ENCODE measurements at regions not wholly inside any gene's neighbourhood (a gene's known extent, or its start where the extent isn't known, plus 50 kb on each side); places are given as distances from the start of the nearest gene placed in this dataset.

DNA sequence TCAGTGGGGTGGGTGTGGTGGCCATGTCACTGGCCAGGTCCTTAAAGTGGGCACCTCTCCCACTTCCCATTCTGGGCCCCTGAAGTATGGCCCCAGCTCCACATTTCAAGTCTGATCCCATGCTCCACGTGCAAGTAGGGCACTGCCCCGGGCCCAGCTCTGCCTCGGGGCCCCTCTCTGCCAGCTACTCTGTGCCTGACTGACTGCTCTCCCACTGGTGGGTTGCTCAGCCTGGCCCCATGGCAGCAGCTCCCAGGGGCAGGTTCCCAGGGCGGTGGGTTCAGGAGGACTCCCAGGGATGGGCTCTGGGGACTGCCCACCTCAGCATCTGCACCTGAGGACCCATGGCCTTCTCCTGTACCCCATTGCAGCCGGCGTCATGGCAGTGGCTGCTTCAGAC lies 110.2 kb upstream of the FAM180A start:
- CTCF ChIA-PET (ENCODE audit: unreplicated experiment), result no interaction called here
- POLR2A ChIA-PET, result no interaction called here
- H3K79me2 ChIP-seq (ENCODE audit: insufficient read depth, low read depth, low read length), result no peaks in the 10 kb centered on the region

GRCh38 chr7:135858379-135858778 lies 109.8 kb upstream of the FAM180A start:
- no peak overlapping the region for H3K27ac ChIP-seq (ENCODE audit: low read depth, low read length, poor library complexity, severe bottlenecking)
- intact Hi-C loops (cut with micrococcal nuclease; ENCODE audit: unreplicated experiment), result no loop called here
- no peaks in the 10 kb centered on the region for H3K36me3 ChIP-seq (ENCODE audit: insufficient read depth, low read length)
- H4K20me1 ChIP-seq (ENCODE audit: insufficient read depth, low read length), result no peaks in the 10 kb centered on the region
- H3K9me2 ChIP-seq (ENCODE audit: insufficient read depth, low read length), result no peaks in the 10 kb centered on the region
- no peak overlapping the region for H3K4me3 ChIP-seq (ENCODE audit: low read depth, low read length, poor library complexity, severe bottlenecking)
- no peak overlapping the region for H3K4me2 ChIP-seq (ENCODE audit: low read length)
- TF ChIP-seq, protein P1, sequence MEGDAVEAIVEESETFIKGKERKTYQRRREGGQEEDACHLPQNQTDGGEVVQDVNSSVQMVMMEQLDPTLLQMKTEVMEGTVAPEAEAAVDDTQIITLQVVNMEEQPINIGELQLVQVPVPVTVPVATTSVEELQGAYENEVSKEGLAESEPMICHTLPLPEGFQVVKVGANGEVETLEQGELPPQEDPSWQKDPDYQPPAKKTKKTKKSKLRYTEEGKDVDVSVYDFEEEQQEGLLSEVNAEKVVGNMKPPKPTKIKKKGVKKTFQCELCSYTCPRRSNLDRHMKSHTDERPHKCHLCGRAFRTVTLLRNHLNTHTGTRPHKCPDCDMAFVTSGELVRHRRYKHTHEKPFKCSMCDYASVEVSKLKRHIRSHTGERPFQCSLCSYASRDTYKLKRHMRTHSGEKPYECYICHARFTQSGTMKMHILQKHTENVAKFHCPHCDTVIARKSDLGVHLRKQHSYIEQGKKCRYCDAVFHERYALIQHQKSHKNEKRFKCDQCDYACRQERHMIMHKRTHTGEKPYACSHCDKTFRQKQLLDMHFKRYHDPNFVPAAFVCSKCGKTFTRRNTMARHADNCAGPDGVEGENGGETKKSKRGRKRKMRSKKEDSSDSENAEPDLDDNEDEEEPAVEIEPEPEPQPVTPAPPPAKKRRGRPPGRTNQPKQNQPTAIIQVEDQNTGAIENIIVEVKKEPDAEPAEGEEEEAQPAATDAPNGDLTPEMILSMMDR (conservative IDR thresholded peaks at IDR 0.05; ENCODE audit: low read length), result no peak
- TF ChIP-seq EZH2phosphoT487 (IDR thresholded peaks at IDR 0.05; ENCODE audit: borderline replicate concordance, low read depth, low read length), result no peak
- BruUV-seq (replicated peaks), result no TSS peak
- no peaks in the 10 kb centered on the region for H3K79me2 ChIP-seq (ENCODE audit: insufficient read depth, low read depth, low read length)
- DNase-seq (ENCODE audit: low spot score), result no peak
- peaks cover 6% of the 10 kb centered on the region for H3K4me1 ChIP-seq (ENCODE audit: insufficient read depth, low read length, poor library complexity, severe bottlenecking)
- CTCF ChIA-PET (ENCODE audit: unreplicated experiment), result no interaction called here
- POLR2A ChIA-PET, result no interaction called here
- no peak overlapping the region for H2AFZ ChIP-seq (ENCODE audit: low read length)
- no peaks in the 10 kb centered on the region for H3K9me3 ChIP-seq (ENCODE audit: low read length)

More for the DNA sequence above, 110.2 kb upstream of the FAM180A start:
- DNase-seq (ENCODE audit: low spot score), result no peak
- TF ChIP-seq, protein P1 (conservative IDR thresholded peaks at IDR 0.05; ENCODE audit: low read length), result no peak
- TF ChIP-seq EZH2phosphoT487 (IDR thresholded peaks at IDR 0.05; ENCODE audit: borderline replicate concordance, low read depth, low read length), result no peak
- H3K4me2 ChIP-seq (ENCODE audit: low read length), result no peak overlapping the region
- H3K27ac ChIP-seq (ENCODE audit: low read depth, low read length, poor library complexity, severe bottlenecking), result no peak overlapping the region
- no peaks in the 10 kb centered on the region for H3K36me3 ChIP-seq (ENCODE audit: insufficient read depth, low read length)
- H3K9me2 ChIP-seq (ENCODE audit: insufficient read depth, low read length), result no peaks in the 10 kb centered on the region
- no peak overlapping the region for H2AFZ ChIP-seq (ENCODE audit: low read length)
- no TSS peak for BruUV-seq (replicated peaks)
- H3K9me3 ChIP-seq (ENCODE audit: low read length), result no peaks in the 10 kb centered on the region
- peaks cover 6% of the 10 kb centered on the region for H3K4me1 ChIP-seq (ENCODE audit: insufficient read depth, low read length, poor library complexity, severe bottlenecking)
- intact Hi-C loops (cut with micrococcal nuclease; ENCODE audit: unreplicated experiment), result no loop called here
- H3K4me3 ChIP-seq (ENCODE audit: low read depth, low read length, poor library complexity, severe bottlenecking), result no peak overlapping the region
- H4K20me1 ChIP-seq (ENCODE audit: insufficient read depth, low read length), result no peaks in the 10 kb centered on the region

GRCh38 chr7:135857519-135858274 lies 109.1 kb upstream of the FAM180A start:
- H3K36me3 ChIP-seq (ENCODE audit: insufficient read depth, low read length), result no peaks in the 10 kb centered on the region
- no peak overlapping the region for H3K27ac ChIP-seq (ENCODE audit: low read depth, low read length, poor library complexity, severe bottlenecking)
- H3K79me2 ChIP-seq (ENCODE audit: insufficient read depth, low read depth, low read length), result no peaks in the 10 kb centered on the region
- peaks cover 6% of the 10 kb centered on the region for H3K4me1 ChIP-seq (ENCODE audit: insufficient read depth, low read length, poor library complexity, severe bottlenecking)
- no peak for DNase-seq (ENCODE audit: low spot score)
- H3K9me3 ChIP-seq (ENCODE audit: low read length), result no peaks in the 10 kb centered on the region
- no peak for TF ChIP-seq EZH2phosphoT487 (IDR thresholded peaks at IDR 0.05; ENCODE audit: borderline replicate concordance, low read depth, low read length)
- TF ChIP-seq, protein P1 (conservative IDR thresholded peaks at IDR 0.05; ENCODE audit: low read length), result no peak
- no peak overlapping the region for H2AFZ ChIP-seq (ENCODE audit: low read length)
- H4K20me1 ChIP-seq (ENCODE audit: insufficient read depth, low read length), result no peaks in the 10 kb centered on the region
- POLR2A ChIA-PET, result interaction anchor here (0.6 kb wide), 2 partner anchors 9 to 434 kb away, joined by 3 read pairs; no protein-coding TSS in a partner anchor
- H3K4me3 ChIP-seq (ENCODE audit: low read depth, low read length, poor library complexity, severe bottlenecking), result no peak overlapping the region
- BruUV-seq (replicated peaks), result no TSS peak
- CTCF ChIA-PET (ENCODE audit: unreplicated experiment), result interaction anchor here (0.6 kb wide), 1 partner anchor 153 kb away, joined by 3 read pairs; no protein-coding TSS in a partner anchor
- intact Hi-C loops (cut with micrococcal nuclease; ENCODE audit: unreplicated experiment), result no loop called here
- no peak overlapping the region for H3K4me2 ChIP-seq (ENCODE audit: low read length)
- no peaks in the 10 kb centered on the region for H3K9me2 ChIP-seq (ENCODE audit: insufficient read depth, low read length)

Data from OCI-LY7 (cell line).